HepG2 (cell line): ENCODE measurements at regions not wholly inside any gene's neighbourhood (a gene's known extent, or its start where the extent isn't known, plus 50 kb on each side); places are given as distances from the start of the nearest gene placed in this dataset.

Experiments used
- BHLHE40 ChIP-seq: IDR thresholded peaks from 2 replicates; pipeline ENCODE4 v1.6.1; 2011; ENCODE audit warnings: low read length, improper control_type of control experiment
- CBX2 ChIP-seq, 2 experiments: fragments of 200-600 bp in 1 of 2; sonication (generic); formaldehyde crosslinking in 1 of 2; IDR thresholded peaks; 2 replicates each; pipeline versions ENCODE4 v1.7.0 to v1.8.1; 2018 to 2022; ENCODE audit warnings: low read depth in 2 of 2, low read length in 1 of 2, mild to moderate bottlenecking in 1 of 2, missing genetic modification reagents in 1 of 2
- FOSL2 ChIP-seq: sonication (generic); formaldehyde crosslinking; IDR thresholded peaks from 2 replicates; pipeline ENCODE4 v1.4.0; 2020; ENCODE audit warnings: missing genetic modification reagents
- HOXA9 ChIP-seq: sonication (generic); formaldehyde crosslinking; IDR thresholded peaks from 2 replicates; pipeline ENCODE4 v1.8.1; 2022; ENCODE audit warnings: missing genetic modification reagents, mild to moderate bottlenecking, moderate library complexity, borderline replicate concordance
- KAT8 ChIP-seq: IDR thresholded peaks from 2 replicates; pipeline ENCODE4 v1.6.1; 2016; ENCODE audit warnings: missing genetic modification reagents, missing compliant biosample characterization
- SKI ChIP-seq: fragments of 450-650 bp; IDR thresholded peaks from one replicate; pipeline ENCODE4 v1.6.1; 2018; ENCODE audit warnings: mild to moderate bottlenecking; ENCODE audit not compliant: partially characterized antibody
- SYNCRIP ChIP-seq: fragments of 200-400 bp; formaldehyde crosslinking; IDR thresholded peaks from 2 replicates; pipeline ENCODE4 v1.6.1; 2018; ENCODE audit warnings: mild to moderate bottlenecking, low read depth, low read length; ENCODE audit not compliant: insufficient read depth
- ZMYM3 ChIP-seq: sonication (generic); formaldehyde crosslinking; IDR thresholded peaks from 2 replicates; pipeline ENCODE4 v1.5.1; 2020; ENCODE audit warnings: mild to moderate bottlenecking, missing genetic modification reagents
- ZNF121 ChIP-seq: sonication (generic); formaldehyde crosslinking; IDR thresholded peaks from 2 replicates; pipeline ENCODE4 v1.5.0; 2020; ENCODE audit warnings: mild to moderate bottlenecking, missing genetic modification reagents
- TF ChIP-seq, protein P1 (sequence below): sonication (generic); IDR thresholded peaks from 2 replicates; pipeline ENCODE4 v1.6.1; 2016; ENCODE audit warnings: low read depth, borderline replicate concordance
- TF ChIP-seq, protein P2 (sequence below): sonication (generic); formaldehyde crosslinking; IDR thresholded peaks from 2 replicates; pipeline ENCODE4 v1.8.0; 2022; ENCODE audit warnings: low read depth, missing genetic modification reagents

DNA sequence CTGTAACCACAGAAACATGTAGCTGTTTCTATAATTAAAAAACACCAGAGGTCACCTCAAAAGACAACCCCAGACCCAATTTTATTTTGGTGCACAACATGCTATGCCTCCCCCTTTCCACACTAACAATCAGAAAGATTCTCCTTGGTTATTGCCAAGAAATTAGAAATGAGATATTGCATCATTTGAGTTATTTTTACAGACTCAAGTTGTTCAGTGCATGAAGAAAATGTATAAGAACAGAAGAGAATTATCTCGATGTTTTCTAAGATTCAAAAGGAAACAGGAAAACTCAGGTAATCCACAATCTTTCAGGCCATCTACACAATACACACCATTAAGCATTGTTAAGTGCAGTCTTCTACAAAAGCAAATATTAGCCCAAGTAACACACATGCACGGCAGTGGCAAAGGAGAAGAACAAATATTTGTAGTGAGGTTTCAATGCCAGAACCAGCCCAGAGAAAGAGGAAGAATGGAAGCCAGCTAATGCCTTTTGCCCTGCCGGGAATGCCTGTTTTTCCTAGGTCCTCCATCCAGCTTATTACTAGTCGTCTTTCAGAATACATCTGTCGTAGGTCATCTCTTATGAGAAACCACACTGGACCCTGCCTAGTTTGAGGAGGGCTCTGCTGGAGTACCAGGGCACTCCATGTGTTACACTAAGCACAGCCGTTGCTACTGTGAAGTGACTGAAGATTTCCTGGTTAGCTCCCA is 67.6 kb upstream of the C1GALT1 start (continued):
- peak; percentile 80 for TF ChIP-seq FOSL2
- no peak for TF ChIP-seq HOXA9 (CRISPR knock-in tag)
- TF ChIP-seq SKI = peak; percentile 58
- TF ChIP-seq SYNCRIP = no peak
- TF ChIP-seq ZMYM3 (CRISPR knock-in tag) = peak; percentile 61; the same call in 1 of the 2 replicates
- TF ChIP-seq ZNF121 = no peak
- no peak for TF ChIP-seq CBX2 (IDR thresholded peaks at IDR 0.05; ENCODE audit: low read depth, low read length)
- TF ChIP-seq CBX2 (CRISPR knock-in tag; IDR thresholded peaks at IDR 0.05; ENCODE audit: low read depth) = no peak
- TF ChIP-seq, protein P1, sequence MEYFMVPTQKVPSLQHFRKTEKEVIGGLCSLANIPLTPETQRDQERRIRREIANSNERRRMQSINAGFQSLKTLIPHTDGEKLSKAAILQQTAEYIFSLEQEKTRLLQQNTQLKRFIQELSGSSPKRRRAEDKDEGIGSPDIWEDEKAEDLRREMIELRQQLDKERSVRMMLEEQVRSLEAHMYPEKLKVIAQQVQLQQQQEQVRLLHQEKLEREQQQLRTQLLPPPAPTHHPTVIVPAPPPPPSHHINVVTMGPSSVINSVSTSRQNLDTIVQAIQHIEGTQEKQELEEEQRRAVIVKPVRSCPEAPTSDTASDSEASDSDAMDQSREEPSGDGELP = peak; percentile 52; the same call in 1 of the 2 replicates
- peak; percentile 61; the same call in 1 of the 2 replicates for TF ChIP-seq BHLHE40
- TF ChIP-seq, protein P2, sequence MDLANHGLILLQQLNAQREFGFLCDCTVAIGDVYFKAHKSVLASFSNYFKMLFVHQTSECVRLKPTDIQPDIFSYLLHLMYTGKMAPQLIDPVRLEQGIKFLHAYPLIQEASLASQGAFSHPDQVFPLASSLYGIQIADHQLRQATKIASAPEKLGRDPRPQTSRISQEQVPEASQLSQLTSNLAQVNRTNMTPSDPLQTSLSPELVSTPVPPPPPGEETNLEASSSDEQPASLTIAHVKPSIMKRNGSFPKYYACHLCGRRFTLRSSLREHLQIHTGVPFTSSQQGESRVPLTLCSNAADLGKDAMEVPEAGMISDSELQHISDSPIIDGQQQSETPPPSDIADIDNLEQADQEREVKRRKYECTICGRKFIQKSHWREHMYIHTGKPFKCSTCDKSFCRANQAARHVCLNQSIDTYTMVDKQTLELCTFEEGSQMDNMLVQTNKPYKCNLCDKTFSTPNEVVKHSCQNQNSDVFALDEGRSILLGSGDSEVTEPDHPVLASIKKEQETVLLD (CRISPR knock-in tag) = no peak
- TF ChIP-seq KAT8 (CRISPR knock-in tag) = peak; percentile 70; the same call in 1 of the 2 replicates
